A549 (cell line): ENCODE measurements at regions not wholly inside any gene's neighbourhood (a gene's known extent, or its start where the extent isn't known, plus 50 kb on each side); places are given as distances from the start of the nearest gene placed in this dataset.

Experiments used
- ATAC-seq, 2 experiments: fragments of 200-7000 bp in 1 of 2; fragments of >200 bp in 1 of 2; cut with Nextera tagmentation in 1 of 2; cut with Tn5 transposase in 1 of 2; 3 replicates each; pipeline versions ENCODE4 v1.8.0 to v1.9.1; 2018 to 2020; ENCODE audit warnings: mild to moderate bottlenecking in 1 of 2, moderate library complexity in 1 of 2
- CTCF ChIA-PET: fragments of 300-600 bp; sonication (Branson Sonifier 250); formaldehyde crosslinking; extraction: SDS; loops from one replicate; lab custom pipeline; 2021; ENCODE audit warnings: antibody characterized with exemption, inconsistent platforms; lab: Yijun Ruan, JAX
- POLR2A ChIA-PET: fragments of 350-600 bp; formaldehyde crosslinking; extraction: SDS; loops from one replicate; lab custom pipeline; 2021; ENCODE audit warnings: antibody characterized with exemption, inconsistent platforms; lab: Yijun Ruan, JAX
- DNase-seq, 2 experiments: peaks; one replicate each; pipeline versions ENCODE4 v3.0.0 to v3.0.0-alpha.2; 2011 to 2016; ENCODE audit warnings: low read depth in 1 of 2, low spot score in 1 of 2
- FAIRE-seq: peaks from 2 replicates; lab custom pipeline; 2011; peaks lifted over from hg19 to GRCh38; lab: Jason Lieb, UNC
- H3K27ac ChIP-seq, 2 experiments: fragments of >200 bp; sonication (Bioruptor Twin); formaldehyde crosslinking; 3 replicates each; pipeline ENCODE4 v1.5.1; 2016 to 2017
- H3K4me1 ChIP-seq: fragments of >200 bp; sonication (Bioruptor Twin); formaldehyde crosslinking; 3 replicates; pipeline ENCODE4 v1.6.1; 2016
- H3K4me2 ChIP-seq: fragments of >200 bp; sonication (Bioruptor Twin); formaldehyde crosslinking; 3 replicates; pipeline ENCODE4 v1.6.1; 2016
- H3K4me3 ChIP-seq: fragments of >200 bp; sonication (Bioruptor Twin); formaldehyde crosslinking; 3 replicates; pipeline ENCODE4 v1.5.1; 2016
- H3K9me3 ChIP-seq: fragments of >200 bp; sonication (Bioruptor Twin); formaldehyde crosslinking; 3 replicates; pipeline ENCODE4 v1.6.1; 2016
- BCL3 ChIP-seq: fragments of >200 bp; sonication (Bioruptor Twin); formaldehyde crosslinking; IDR thresholded peaks from 3 replicates; pipeline ENCODE4 v1.6.1; 2016
- CHD2 ChIP-seq: fragments of 150-350 bp; IDR thresholded peaks from 2 replicates; pipeline ENCODE4 v1.6.1; 2014; ENCODE audit warnings: low read length; ENCODE audit not compliant: partially characterized antibody
- CTCF ChIP-seq: fragments of >200 bp; sonication (Bioruptor Twin); formaldehyde crosslinking; IDR thresholded peaks from 3 replicates; pipeline ENCODE4 v1.5.1; 2016
- ESRRA ChIP-seq: fragments of 150-350 bp; IDR thresholded peaks from 2 replicates; pipeline ENCODE4 v1.6.1; 2014; ENCODE audit warnings: mild to moderate bottlenecking, low read length, borderline replicate concordance
- FOSB ChIP-seq: fragments of 250-450 bp; sonication (Bioruptor Pico); IDR thresholded peaks from 2 replicates; pipeline ENCODE4 v1.5.0; 2020; ENCODE audit warnings: mild to moderate bottlenecking, moderate library complexity
- FOSL2 ChIP-seq, 2 experiments: fragments of 450-650 bp in 1 of 2; fragments of >200 bp in 1 of 2; sonication (Bioruptor Twin) in 1 of 2; formaldehyde crosslinking; IDR thresholded peaks; 2 replicates each; pipeline versions ENCODE4 v1.5.0 to v1.6.1; 2016 to 2020; ENCODE audit warnings: mild to moderate bottlenecking in 1 of 2, moderate library complexity in 1 of 2
- FOXS1 ChIP-seq: fragments of 250-450 bp; sonication (Bioruptor Pico); IDR thresholded peaks from 2 replicates; pipeline ENCODE4 v1.5.0; 2020; ENCODE audit warnings: mild to moderate bottlenecking, moderate library complexity
- HDAC2 ChIP-seq: fragments of 200-600 bp; sonication (generic); IDR thresholded peaks from 2 replicates; pipeline ENCODE4 v1.6.1; 2016
- HEYL ChIP-seq: fragments of 250-450 bp; sonication (Bioruptor Pico); IDR thresholded peaks from 2 replicates; pipeline ENCODE4 v1.8.0; 2021; ENCODE audit warnings: mild to moderate bottlenecking, moderate library complexity
- HOXA7 ChIP-seq: fragments of 250-450 bp; sonication (Bioruptor Pico); IDR thresholded peaks from 2 replicates; pipeline ENCODE4 v1.5.0; 2020; ENCODE audit warnings: mild to moderate bottlenecking, moderate library complexity
- HOXB13 ChIP-seq: fragments of 250-450 bp; sonication (Bioruptor Pico); IDR thresholded peaks from 2 replicates; pipeline ENCODE4 v1.5.0; 2020; ENCODE audit warnings: low read depth, mild to moderate bottlenecking, moderate library complexity
- JUN ChIP-seq, 2 experiments: fragments of >200 bp; sonication (Bioruptor Twin); formaldehyde crosslinking; IDR thresholded peaks; 2 replicates in 1 of 2; 3 replicates in 1 of 2; pipeline ENCODE4 v1.6.1; 2016 to 2017
- JUNB ChIP-seq: fragments of >200 bp; sonication (Bioruptor Twin); formaldehyde crosslinking; IDR thresholded peaks from 2 replicates; pipeline ENCODE4 v1.6.1; 2016
- KDM1A ChIP-seq: fragments of 200-600 bp; sonication (generic); IDR thresholded peaks from 2 replicates; pipeline ENCODE4 v1.6.1; 2016; ENCODE audit warnings: low read depth, mild to moderate bottlenecking
- MAZ ChIP-seq: fragments of 150-350 bp; IDR thresholded peaks from 2 replicates; pipeline ENCODE4 v1.6.1; 2014; ENCODE audit warnings: antibody characterized with exemption, low read depth, low read length, borderline replicate concordance
- NFE2L2 ChIP-seq: fragments of 150-350 bp; conservative IDR thresholded peaks from 2 replicates; pipeline ENCODE4 v1.6.1; 2014; ENCODE audit warnings: low read length
- NPAS2 ChIP-seq: fragments of 250-450 bp; sonication (Bioruptor Pico); IDR thresholded peaks from 2 replicates; pipeline ENCODE4 v1.8.0; 2022; ENCODE audit warnings: mild to moderate bottlenecking, moderate library complexity, borderline replicate concordance
- NR3C1 ChIP-seq: fragments of >200 bp; sonication (Bioruptor Twin); formaldehyde crosslinking; IDR thresholded peaks from 3 replicates; pipeline ENCODE4 v1.6.1; 2017
- PBX3 ChIP-seq: IDR thresholded peaks from 2 replicates; pipeline ENCODE4 v1.6.1; 2012
- RAD21 ChIP-seq, 2 experiments: fragments of >200 bp in 1 of 2; sonication (Bioruptor Twin) in 1 of 2; formaldehyde crosslinking in 1 of 2; IDR thresholded peaks in 1 of 2; conservative IDR thresholded peaks in 1 of 2; 2 replicates in 1 of 2; 3 replicates in 1 of 2; pipeline ENCODE4 v1.6.1; 2012 to 2018; ENCODE audit warnings: inconsistent platforms in 1 of 2
- RCOR1 ChIP-seq: fragments of 150-350 bp; IDR thresholded peaks from 2 replicates; pipeline ENCODE4 v1.6.1; 2014; ENCODE audit warnings: antibody characterized with exemption, low read length, low read depth
- RNF2 ChIP-seq: fragments of 200-600 bp; sonication (generic); IDR thresholded peaks from 2 replicates; pipeline ENCODE4 v1.6.1; 2016; ENCODE audit warnings: low read depth, mild to moderate bottlenecking, antibody characterized with exemption, moderate library complexity, borderline replicate concordance
- SMC3 ChIP-seq: fragments of >200 bp; sonication (Bioruptor Twin); formaldehyde crosslinking; IDR thresholded peaks from 3 replicates; pipeline ENCODE4 v1.6.1; 2018; ENCODE audit warnings: inconsistent platforms
- TP53 ChIP-seq: fragments of 250-450 bp; sonication (Bioruptor Pico); IDR thresholded peaks from 2 replicates; pipeline ENCODE4 v1.5.0; 2021; ENCODE audit warnings: mild to moderate bottlenecking, moderate library complexity
- USF2 ChIP-seq: fragments of 450-650 bp; IDR thresholded peaks from 2 replicates; pipeline ENCODE4 v1.6.1; 2014; ENCODE audit warnings: antibody characterized with exemption
- ZC3H11A ChIP-seq: fragments of 450-650 bp; IDR thresholded peaks from 2 replicates; pipeline ENCODE4 v1.6.1; 2014; ENCODE audit warnings: antibody characterized with exemption, mild to moderate bottlenecking
- ZFP36 ChIP-seq: fragments of 450-650 bp; IDR thresholded peaks from 2 replicates; pipeline ENCODE4 v1.6.1; 2014; ENCODE audit warnings: borderline replicate concordance; ENCODE audit not compliant: partially characterized antibody
- WGBS: methylation state at CpG from one replicate; pipeline ENCODE4 v1.1.6; 2017; ENCODE audit errors: missing lambda C conversion rate; 5-methylcytosine and 5-hydroxymethylcytosine counted together
- TF ChIP-seq, protein P1 (sequence below): fragments of 250-450 bp; sonication (Bioruptor Pico); IDR thresholded peaks from 2 replicates; pipeline ENCODE4 v1.5.0; 2020; ENCODE audit warnings: low read depth, mild to moderate bottlenecking, moderate library complexity
- TF ChIP-seq, protein P2 (sequence below): fragments of 150-350 bp; IDR thresholded peaks from 2 replicates; pipeline ENCODE4 v1.6.1; 2014; ENCODE audit warnings: low read depth, mild to moderate bottlenecking, low read length
- TF ChIP-seq, protein P3 (sequence below): IDR thresholded peaks from 2 replicates; pipeline ENCODE4 v1.6.1; 2012

DNA sequence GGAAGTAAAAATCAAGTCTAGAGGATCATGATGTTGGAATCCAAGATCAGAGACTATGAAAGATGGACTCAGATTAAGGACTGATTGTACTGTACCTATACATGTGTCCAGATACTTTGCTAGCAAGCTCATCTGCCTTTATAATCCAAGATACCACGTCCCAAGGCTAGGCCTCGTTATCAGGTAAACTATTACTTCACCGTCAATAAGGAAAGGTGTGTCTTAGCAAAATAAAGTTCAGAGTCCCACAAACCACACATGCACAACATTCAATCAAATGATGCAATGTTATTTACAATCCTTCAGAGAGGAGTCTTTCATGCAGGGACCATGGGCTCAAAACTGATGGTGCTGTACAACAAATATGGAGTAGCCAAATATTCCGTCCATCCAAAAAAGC, 1092.9 kb downstream of the IGSF11 start (continued):
- TF ChIP-seq FOSB (CRISPR knock-in tag) (no peak), FOXS1 (CRISPR knock-in tag) (no peak), RNF2 (no peak), FOSL2 (IDR thresholded peaks at IDR 0.05) (no peak), FOSL2 (CRISPR knock-in tag; IDR thresholded peaks at IDR 0.05) (no peak)

- Histone ChIP-seq H3K4me3 (no peak overlapping the region), H3K27ac (no peak overlapping the region), H3K4me1 (0 out of 3 replicates have a peak, but pooled peaks cover 4% of the 10 kb centered on the region), H3K9me3 (no peaks in the 10 kb centered on the region), H3K4me2 (no peak overlapping the region)
- ATAC-seq (no peak), DNase-seq (no peak), FAIRE-seq (no peak)
- WGBS, result 64% methylated on average over 1 of the region's 1 CpG
- ChIA-PET CTCF (interaction anchor here (0.7 to 1.6 kb wide), 2 partner anchors 42 to 43 kb away, joined by 3 read pairs; no protein-coding TSS in a partner anchor), POLR2A (no interaction called here)
- TF ChIP-seq NFE2L2 (no peak), USF2 (no peak), ESRRA (no peak), RNF2 (no peak), JUN (IDR thresholded peaks at IDR 0.05) (no peak), TP53 (no peak), HOXA7 (CRISPR knock-in tag) (no peak), NPAS2 (CRISPR knock-in tag) (no peak), HEYL (no peak), JUNB (no peak)
Observed at GRCh38 chr3:117954131-117954530, 1080.5 kb downstream of the IGSF11 start.

DNA sequence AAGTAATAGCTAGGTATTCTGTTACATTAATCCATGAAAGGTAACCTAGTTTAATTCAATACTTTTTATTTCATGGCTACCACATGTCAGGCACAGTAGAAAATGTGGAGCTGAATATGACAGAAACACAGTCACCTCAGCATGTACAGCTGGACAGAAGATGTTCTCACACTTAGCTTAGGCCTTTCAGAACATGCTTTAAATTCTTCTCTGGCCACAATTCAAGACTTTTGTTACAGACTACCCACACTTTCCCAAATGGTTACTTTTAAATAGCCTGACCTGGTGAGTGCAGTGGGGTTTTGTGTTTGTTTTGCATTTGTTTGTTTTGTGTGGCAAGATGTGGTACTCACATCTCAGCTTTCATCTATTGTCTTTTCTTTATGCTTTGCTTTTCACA, 1079.5 kb downstream of the IGSF11 start:
- Histone ChIP-seq H3K4me3 (no peak overlapping the region), H3K4me2 (no peak overlapping the region), H3K9me3 (no peaks in the 10 kb centered on the region), H3K4me1 (0 out of 3 replicates have a peak, but pooled peaks cover 4% of the 10 kb centered on the region), H3K27ac (no peak overlapping the region)
- CTCF ChIA-PET, result interaction anchor here (0.7 kb wide), 1 partner anchor 190 kb away, joined by 3 read pairs; no protein-coding TSS in a partner anchor
- no peak for DNase-seq
- no peak for ATAC-seq
- POLR2A ChIA-PET, result no interaction called here
- no peak for TF ChIP-seq NR3C1
- no peak for TF ChIP-seq FOXS1 (CRISPR knock-in tag)
- no peak for TF ChIP-seq PBX3
- TF ChIP-seq BCL3, result no peak
- no peak for TF ChIP-seq RAD21 (conservative IDR thresholded peaks at IDR 0.05 in 1 of 2, IDR thresholded peaks at IDR 0.05 in 1 of 2)
- TF ChIP-seq, protein P1, sequence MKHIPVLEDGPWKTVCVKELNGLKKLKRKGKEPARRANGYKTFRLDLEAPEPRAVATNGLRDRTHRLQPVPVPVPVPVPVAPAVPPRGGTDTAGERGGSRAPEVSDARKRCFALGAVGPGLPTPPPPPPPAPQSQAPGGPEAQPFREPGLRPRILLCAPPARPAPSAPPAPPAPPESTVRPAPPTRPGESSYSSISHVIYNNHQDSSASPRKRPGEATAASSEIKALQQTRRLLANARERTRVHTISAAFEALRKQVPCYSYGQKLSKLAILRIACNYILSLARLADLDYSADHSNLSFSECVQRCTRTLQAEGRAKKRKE (CRISPR knock-in tag), result no peak
- TF ChIP-seq CHD2, result no peak
- no peak for TF ChIP-seq MAZ
- no peak for TF ChIP-seq FOSB (CRISPR knock-in tag)
- TF ChIP-seq ZFP36, result no peak
- no peak for TF ChIP-seq RCOR1
- no peak for TF ChIP-seq KDM1A
- TF ChIP-seq CTCF, result no peak
- TF ChIP-seq, protein P2, sequence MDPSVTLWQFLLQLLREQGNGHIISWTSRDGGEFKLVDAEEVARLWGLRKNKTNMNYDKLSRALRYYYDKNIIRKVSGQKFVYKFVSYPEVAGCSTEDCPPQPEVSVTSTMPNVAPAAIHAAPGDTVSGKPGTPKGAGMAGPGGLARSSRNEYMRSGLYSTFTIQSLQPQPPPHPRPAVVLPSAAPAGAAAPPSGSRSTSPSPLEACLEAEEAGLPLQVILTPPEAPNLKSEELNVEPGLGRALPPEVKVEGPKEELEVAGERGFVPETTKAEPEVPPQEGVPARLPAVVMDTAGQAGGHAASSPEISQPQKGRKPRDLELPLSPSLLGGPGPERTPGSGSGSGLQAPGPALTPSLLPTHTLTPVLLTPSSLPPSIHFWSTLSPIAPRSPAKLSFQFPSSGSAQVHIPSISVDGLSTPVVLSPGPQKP, result no peak
- no peak for TF ChIP-seq SMC3
- TF ChIP-seq HDAC2, result no peak
- TF ChIP-seq, protein P3, sequence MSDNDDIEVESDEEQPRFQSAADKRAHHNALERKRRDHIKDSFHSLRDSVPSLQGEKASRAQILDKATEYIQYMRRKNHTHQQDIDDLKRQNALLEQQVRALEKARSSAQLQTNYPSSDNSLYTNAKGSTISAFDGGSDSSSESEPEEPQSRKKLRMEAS, result no peak
- TF ChIP-seq ZC3H11A, result no peak
- TF ChIP-seq HOXB13 (CRISPR knock-in tag), result no peak
- FAIRE-seq, result no peak
